ENCODE measurements at regions not wholly inside any gene's neighbourhood (a gene's known extent, or its start where the extent isn't known, plus 50 kb on each side); places are given as distances from the start of the nearest gene placed in this dataset.

DNA sequence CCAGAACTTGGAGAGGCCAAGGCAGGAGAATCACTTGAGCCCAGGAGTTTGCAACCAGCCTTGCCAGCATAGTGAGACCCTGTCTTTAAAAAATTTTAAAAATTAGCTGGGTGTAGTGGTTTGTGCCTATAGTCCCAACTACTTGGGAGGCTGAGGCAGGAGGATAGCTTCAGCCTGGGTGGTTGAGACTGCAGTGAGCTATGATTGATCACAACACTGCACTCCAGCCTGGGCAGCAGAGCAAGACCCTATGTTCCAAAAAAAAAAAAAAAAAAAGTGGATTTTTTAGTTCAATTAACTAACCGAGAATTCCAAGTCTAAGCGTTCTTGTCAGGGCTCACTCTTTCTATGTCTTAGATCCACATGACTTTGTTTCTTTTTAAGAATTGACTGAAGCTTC lies 130.3 kb upstream of the NRIP1 start:
- no peaks in the 10 kb centered on the region for H3K36me3 ChIP-seq (replicated peaks)
- TF ChIP-seq CTCF (IDR thresholded peaks at IDR 0.05; ENCODE audit: low read depth, low read length, missing control alignments), result no peak
- in situ Hi-C loops (cut with HindIII; ENCODE audit: low pct_ligation_motif_present, low sequenced_read_pairs), result no loop called here

GRCh38 chr21:15195768-15196167 lies 131.0 kb upstream of the NRIP1 start:
- DNase-seq, result no peak
- Histone ChIP-seq H3K27ac (no peak overlapping the region), H3K36me3 (replicated peaks) (no peaks in the 10 kb centered on the region), H3K4me3 (ENCODE audit: low read depth, low read length) (no peak overlapping the region), H3K27me3 (replicated peaks) (no peaks in the 10 kb centered on the region)
- in situ Hi-C loops (cut with HindIII; ENCODE audit: low pct_ligation_motif_present, low sequenced_read_pairs), result no loop called here
- TF ChIP-seq CTCF (IDR thresholded peaks at IDR 0.05; ENCODE audit: low read depth, low read length, missing control alignments), result no peak

More for the DNA sequence above, 130.3 kb upstream of the NRIP1 start:
- DNase-seq, result no peak
- no peak overlapping the region for H3K4me3 ChIP-seq (ENCODE audit: low read depth, low read length)
- no peaks in the 10 kb centered on the region for H3K27me3 ChIP-seq (replicated peaks)
- H3K27ac ChIP-seq, result no peak overlapping the region

DNA sequence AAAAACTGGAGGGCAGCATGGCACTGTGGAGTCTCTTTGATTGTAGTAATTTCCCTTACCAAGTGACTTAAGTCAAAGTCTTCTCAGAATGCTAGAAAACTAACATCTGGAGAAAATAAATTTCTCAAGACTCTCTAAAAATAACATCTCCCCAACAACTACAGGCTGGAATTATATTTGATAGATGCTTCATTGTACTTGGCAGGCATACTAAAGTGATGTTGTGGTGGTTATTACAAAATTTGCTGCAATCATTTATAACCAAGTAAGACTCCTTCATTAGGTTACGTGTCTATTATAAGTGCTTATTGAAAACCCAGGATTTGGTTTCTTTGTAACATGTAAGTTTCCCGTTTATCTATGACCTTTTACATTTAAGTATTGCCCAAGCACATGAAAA lies 132.9 kb upstream of the NRIP1 start:
- H3K36me3 ChIP-seq (replicated peaks), result no peaks in the 10 kb centered on the region
- no peak for DNase-seq
- TF ChIP-seq CTCF (IDR thresholded peaks at IDR 0.05; ENCODE audit: low read depth, low read length, missing control alignments), result no peak
- in situ Hi-C loops (cut with HindIII; ENCODE audit: low pct_ligation_motif_present, low sequenced_read_pairs), result no loop called here
- H3K27me3 ChIP-seq (replicated peaks), result no peaks in the 10 kb centered on the region
- H3K4me3 ChIP-seq (ENCODE audit: low read depth, low read length), result no peak overlapping the region
- no peak overlapping the region for H3K27ac ChIP-seq

- H3K27ac ChIP-seq, result no peak overlapping the region
- TF ChIP-seq CTCF (IDR thresholded peaks at IDR 0.05; ENCODE audit: low read depth, low read length, missing control alignments), result no peak
- no peaks in the 10 kb centered on the region for H3K27me3 ChIP-seq (replicated peaks)
- no peak overlapping the region for H3K4me3 ChIP-seq (ENCODE audit: low read depth, low read length)
- in situ Hi-C loops (cut with HindIII; ENCODE audit: low pct_ligation_motif_present, low sequenced_read_pairs), result no loop called here
- no peaks in the 10 kb centered on the region for H3K36me3 ChIP-seq (replicated peaks)
- no peak for DNase-seq
Observed at GRCh38 chr21:15199414-15200383, 134.9 kb upstream of the NRIP1 start.

- Histone ChIP-seq H3K27me3 (replicated peaks) (no peaks in the 10 kb centered on the region), H3K4me3 (ENCODE audit: low read depth, low read length) (no peak overlapping the region), H3K36me3 (replicated peaks) (no peaks in the 10 kb centered on the region), H3K27ac (no peak overlapping the region)
- no peak for DNase-seq
- TF ChIP-seq CTCF (IDR thresholded peaks at IDR 0.05; ENCODE audit: low read depth, low read length, missing control alignments), result no peak
- in situ Hi-C loops (cut with HindIII; ENCODE audit: low pct_ligation_motif_present, low sequenced_read_pairs), result no loop called here
Observed at GRCh38 chr21:15203740-15204139, 138.9 kb upstream of the NRIP1 start.

Measured in brain microvascular endothelial cell (primary cell).